HCT116 (cell line): ENCODE measurements at regions not wholly inside any gene's neighbourhood (a gene's known extent, or its start where the extent isn't known, plus 50 kb on each side); places are given as distances from the start of the nearest gene placed in this dataset.

ENCODE experiments used
- ATF3 ChIP-seq: IDR thresholded peaks from 2 replicates; pipeline ENCODE4 v1.6.1; 2012
- CTCF ChIP-seq, 3 experiments: fragments of 200-600 bp in 1 of 3; sonication (generic) in 1 of 3; IDR thresholded peaks in 2 of 3; conservative IDR thresholded peaks in 1 of 3; 2 replicates each; pipeline ENCODE4 v1.5.1; 2012 to 2017; ENCODE audit warnings: low read depth in 2 of 3, low read length in 2 of 3, antibody characterized with exemption in 1 of 3, borderline replicate concordance in 1 of 3, control low read depth in 1 of 3, mild to moderate bottlenecking in 1 of 3, mixed read lengths in 1 of 3, mixed run types in 1 of 3, moderate library complexity in 1 of 3; ENCODE audit not compliant: insufficient read depth in 1 of 3
- FOSL1 ChIP-seq: IDR thresholded peaks from 2 replicates; pipeline ENCODE4 v1.6.1; 2012; ENCODE audit warnings: low read depth
- JUND ChIP-seq: IDR thresholded peaks from 2 replicates; pipeline ENCODE4 v1.6.1; 2012
- MAX ChIP-seq: IDR thresholded peaks from 2 replicates; pipeline ENCODE4 v1.6.1; 2012
- POLR2A ChIP-seq: IDR thresholded peaks from 2 replicates; pipeline ENCODE4 v1.7.0; 2011; ENCODE audit warnings: borderline replicate concordance; ENCODE audit not compliant: insufficient read depth, insufficient read length; ENCODE audit errors: extremely low read depth
- RAD21 ChIP-seq: IDR thresholded peaks from 2 replicates; pipeline ENCODE4 v1.6.1; 2012; ENCODE audit warnings: low read depth, mild to moderate bottlenecking

GRCh38 chr21:25412100-25412499 lies 195.2 kb downstream of the MRPL39 start:
- TF ChIP-seq CTCF (IDR thresholded peaks at IDR 0.05 in 2 of 3, conservative IDR thresholded peaks at IDR 0.05 in 1 of 3; ENCODE audit: borderline replicate concordance in 1 of 3, insufficient read depth in 1 of 3, low read depth in 2 of 3, low read length in 2 of 3) (no peak), POLR2A (no peak), JUND (no peak), RAD21 (no peak), MAX (no peak), FOSL1 (no peak), ATF3 (no peak)
